ENCODE measurements at regions not wholly inside any gene's neighbourhood (a gene's known extent, or its start where the extent isn't known, plus 50 kb on each side); places are given as distances from the start of the nearest gene placed in this dataset.

GRCh38 chr5:165351342-165351741 lies 1845.9 kb downstream of the MAT2B start:
- H3K4me1 ChIP-seq (ENCODE audit: insufficient read depth, low read length): no peaks in the 10 kb centered on the region
- no peaks in the 10 kb centered on the region for H3K27me3 ChIP-seq (ENCODE audit: control insufficient read depth in 1 of 2, insufficient read depth in 2 of 2, low read length in 2 of 2)
- no TSS peak for BruUV-seq (replicated peaks)
- no peaks in the 10 kb centered on the region for H3K36me3 ChIP-seq (replicated peaks in 1 of 2; ENCODE audit: control insufficient read depth in 1 of 2, insufficient read depth in 2 of 2, low read length in 2 of 2)
- H3K4me2 ChIP-seq (ENCODE audit: low read depth, low read length): no peak overlapping the region
- ChIA-PET CTCF (ENCODE audit: low intra/inter-chr PET ratio, low total read pairs) (no interaction called here), POLR2A (no interaction called here)
- no peak for TF ChIP-seq ZSCAN21 (CRISPR knock-in tag; IDR thresholded peaks at IDR 0.05; ENCODE audit: borderline replicate concordance)
- TF ChIP-seq ATF1 (CRISPR knock-in tag; IDR thresholded peaks at IDR 0.05): no peak
- H3K79me2 ChIP-seq (ENCODE audit: insufficient read depth, low read length): no peaks in the 10 kb centered on the region
- ATAC-seq (no peak), FAIRE-seq (no peak), DNase-seq (ENCODE audit: low spot score) (no peak)
- H3K27ac ChIP-seq (ENCODE audit: extremely low read length, insufficient read depth, low read length): no peak overlapping the region
- H3K9ac ChIP-seq (ENCODE audit: insufficient read depth, low read depth, low read length): no peak overlapping the region
- H3K9me3 ChIP-seq (ENCODE audit: low read length): peaks cover 70% of the 10 kb centered on the region
- no peak overlapping the region for H3K4me3 ChIP-seq (replicated peaks in 1 of 3; ENCODE audit: insufficient read depth in 1 of 3, low read depth in 2 of 3, low read length in 3 of 3)
- H4K20me1 ChIP-seq (ENCODE audit: insufficient read depth, low read length): no peaks in the 10 kb centered on the region
- no peak overlapping the region for H2AFZ ChIP-seq (ENCODE audit: low read length)
- intact Hi-C loops (cut with micrococcal nuclease; ENCODE audit: unreplicated experiment): no loop called here
- in situ Hi-C loops (cut with HindIII; ENCODE audit: extremely low pct_ligation_motif_present, low pct_unique_long_range_greater_than_20kb): no loop called here
- 31% methylated on average over 5 of the region's 5 CpGs for WGBS (ENCODE audit: low lambda C conversion rate)

- Histone ChIP-seq H3K27me3 (ENCODE audit: control insufficient read depth in 1 of 2, insufficient read depth in 2 of 2, low read length in 2 of 2) (no peaks in the 10 kb centered on the region; a peak in 1 of 5 replicates), H3K9me3 (ENCODE audit: low read length) (peaks cover 85% of the 10 kb centered on the region), H3K4me2 (ENCODE audit: low read depth, low read length) (no peak overlapping the region), H3K36me3 (replicated peaks in 1 of 2; ENCODE audit: control insufficient read depth in 1 of 2, insufficient read depth in 2 of 2, low read length in 2 of 2) (no peaks in the 10 kb centered on the region), H3K9ac (ENCODE audit: insufficient read depth, low read depth, low read length) (no peak overlapping the region), H3K79me2 (ENCODE audit: insufficient read depth, low read length) (no peaks in the 10 kb centered on the region), H3K27ac (ENCODE audit: extremely low read length, insufficient read depth, low read length) (no peak overlapping the region), H2AFZ (ENCODE audit: low read length) (no peak overlapping the region), H3K4me1 (ENCODE audit: insufficient read depth, low read length) (no peaks in the 10 kb centered on the region), H3K4me3 (replicated peaks in 1 of 3; ENCODE audit: insufficient read depth in 1 of 3, low read depth in 2 of 3, low read length in 3 of 3) (no peak overlapping the region), H4K20me1 (ENCODE audit: insufficient read depth, low read length) (no peaks in the 10 kb centered on the region)
- ATAC-seq: no peak
- in situ Hi-C loops (cut with HindIII; ENCODE audit: extremely low pct_ligation_motif_present, low pct_unique_long_range_greater_than_20kb) (no loop called here), intact Hi-C loops (cut with micrococcal nuclease; ENCODE audit: unreplicated experiment) (no loop called here)
- WGBS (ENCODE audit: low lambda C conversion rate): 8% methylated on average over 4 of the region's 4 CpGs
- POLR2A ChIA-PET: no interaction called here
- BruUV-seq (replicated peaks): no TSS peak
- no peak for TF ChIP-seq ZNF460 (CRISPR knock-in tag; IDR thresholded peaks at IDR 0.05; ENCODE audit: borderline replicate concordance)
- no peak for TF ChIP-seq ZNF44 (CRISPR knock-in tag; IDR thresholded peaks at IDR 0.05)
- no peak for TF ChIP-seq HMG20A (CRISPR knock-in tag; IDR thresholded peaks at IDR 0.05; ENCODE audit: borderline replicate concordance)
- TF ChIP-seq, protein P1, sequence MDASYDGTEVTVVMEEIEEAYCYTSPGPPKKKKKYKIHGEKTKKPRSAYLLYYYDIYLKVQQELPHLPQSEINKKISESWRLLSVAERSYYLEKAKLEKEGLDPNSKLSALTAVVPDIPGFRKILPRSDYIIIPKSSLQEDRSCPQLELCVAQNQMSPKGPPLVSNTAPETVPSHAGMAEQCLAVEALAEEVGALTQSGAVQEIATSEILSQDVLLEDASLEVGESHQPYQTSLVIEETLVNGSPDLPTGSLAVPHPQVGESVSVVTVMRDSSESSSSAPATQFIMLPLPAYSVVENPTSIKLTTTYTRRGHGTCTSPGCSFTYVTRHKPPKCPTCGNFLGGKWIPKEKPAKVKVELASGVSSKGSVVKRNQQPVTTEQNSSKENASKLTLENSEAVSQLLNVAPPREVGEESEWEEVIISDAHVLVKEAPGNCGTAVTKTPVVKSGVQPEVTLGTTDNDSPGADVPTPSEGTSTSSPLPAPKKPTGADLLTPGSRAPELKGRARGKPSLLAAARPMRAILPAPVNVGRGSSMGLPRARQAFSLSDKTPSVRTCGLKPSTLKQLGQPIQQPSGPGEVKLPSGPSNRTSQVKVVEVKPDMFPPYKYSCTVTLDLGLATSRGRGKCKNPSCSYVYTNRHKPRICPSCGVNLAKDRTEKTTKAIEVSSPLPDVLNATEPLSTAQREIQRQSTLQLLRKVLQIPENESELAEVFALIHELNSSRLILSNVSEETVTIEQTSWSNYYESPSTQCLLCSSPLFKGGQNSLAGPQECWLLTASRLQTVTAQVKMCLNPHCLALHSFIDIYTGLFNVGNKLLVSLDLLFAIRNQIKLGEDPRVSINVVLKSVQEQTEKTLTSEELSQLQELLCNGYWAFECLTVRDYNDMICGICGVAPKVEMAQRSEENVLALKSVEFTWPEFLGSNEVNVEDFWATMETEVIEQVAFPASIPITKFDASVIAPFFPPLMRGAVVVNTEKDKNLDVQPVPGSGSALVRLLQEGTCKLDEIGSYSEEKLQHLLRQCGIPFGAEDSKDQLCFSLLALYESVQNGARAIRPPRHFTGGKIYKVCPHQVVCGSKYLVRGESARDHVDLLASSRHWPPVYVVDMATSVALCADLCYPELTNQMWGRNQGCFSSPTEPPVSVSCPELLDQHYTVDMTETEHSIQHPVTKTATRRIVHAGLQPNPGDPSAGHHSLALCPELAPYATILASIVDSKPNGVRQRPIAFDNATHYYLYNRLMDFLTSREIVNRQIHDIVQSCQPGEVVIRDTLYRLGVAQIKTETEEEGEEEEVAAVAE (CRISPR knock-in tag; IDR thresholded peaks at IDR 0.05; ENCODE audit: borderline replicate concordance): no peak
- no peak for TF ChIP-seq ASH2L (IDR thresholded peaks at IDR 0.05; ENCODE audit: insufficient read length, low read depth, low read length)
- TF ChIP-seq THAP7 (CRISPR knock-in tag; IDR thresholded peaks at IDR 0.05): no peak
- TF ChIP-seq NR3C1 (CRISPR knock-in tag; IDR thresholded peaks at IDR 0.05): no peak
- CTCF ChIA-PET (ENCODE audit: low intra/inter-chr PET ratio, low total read pairs): interaction anchor here (0.6 kb wide), 1 partner anchor 25 kb away, joined by 3 read pairs; no protein-coding TSS in a partner anchor
- no peak for FAIRE-seq
- no peak for DNase-seq (ENCODE audit: low spot score)
Measured at GRCh38 chr5:165360366-165360765, 1854.9 kb downstream of the MAT2B start.
